Thyroid gland (tissue), 4 donors: ENCODE measurements at regions not wholly inside any gene's neighbourhood (a gene's known extent, or its start where the extent isn't known, plus 50 kb on each side); places are given as distances from the start of the nearest gene placed in this dataset.

Experiments used
- POLR2A ChIP-seq, 2 donors: fragments of 450-650 bp; IDR thresholded peaks; one replicate each; pipeline ENCODE4 v1.6.1; 2017; ENCODE audit warnings: antibody characterized with exemption in 2 of 2, mild to moderate bottlenecking in 2 of 2, moderate library complexity in 1 of 2
- TF ChIP-seq, protein P1 (sequence below), 6 experiments: fragments of 200-600 bp in 3 of 6; fragments of 450-650 bp in 3 of 6; sonication (generic) in 3 of 6; IDR thresholded peaks; one replicate each; pipeline ENCODE4 v1.5.1; 2016 to 2019; ENCODE audit warnings: antibody characterized with exemption in 6 of 6, mild to moderate bottlenecking in 2 of 6, inconsistent platforms in 1 of 6, moderate library complexity in 1 of 6

GRCh38 chr5:174185506-174185905 is 140.0 kb downstream of the NSG2 start:
- TF ChIP-seq, protein P1, sequence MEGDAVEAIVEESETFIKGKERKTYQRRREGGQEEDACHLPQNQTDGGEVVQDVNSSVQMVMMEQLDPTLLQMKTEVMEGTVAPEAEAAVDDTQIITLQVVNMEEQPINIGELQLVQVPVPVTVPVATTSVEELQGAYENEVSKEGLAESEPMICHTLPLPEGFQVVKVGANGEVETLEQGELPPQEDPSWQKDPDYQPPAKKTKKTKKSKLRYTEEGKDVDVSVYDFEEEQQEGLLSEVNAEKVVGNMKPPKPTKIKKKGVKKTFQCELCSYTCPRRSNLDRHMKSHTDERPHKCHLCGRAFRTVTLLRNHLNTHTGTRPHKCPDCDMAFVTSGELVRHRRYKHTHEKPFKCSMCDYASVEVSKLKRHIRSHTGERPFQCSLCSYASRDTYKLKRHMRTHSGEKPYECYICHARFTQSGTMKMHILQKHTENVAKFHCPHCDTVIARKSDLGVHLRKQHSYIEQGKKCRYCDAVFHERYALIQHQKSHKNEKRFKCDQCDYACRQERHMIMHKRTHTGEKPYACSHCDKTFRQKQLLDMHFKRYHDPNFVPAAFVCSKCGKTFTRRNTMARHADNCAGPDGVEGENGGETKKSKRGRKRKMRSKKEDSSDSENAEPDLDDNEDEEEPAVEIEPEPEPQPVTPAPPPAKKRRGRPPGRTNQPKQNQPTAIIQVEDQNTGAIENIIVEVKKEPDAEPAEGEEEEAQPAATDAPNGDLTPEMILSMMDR (IDR thresholded peaks at IDR 0.05) = no peak
- TF ChIP-seq POLR2A (IDR thresholded peaks at IDR 0.05) = no peak
